GM23338 (cell line): ENCODE measurements at regions not wholly inside any gene's neighbourhood (a gene's known extent, or its start where the extent isn't known, plus 50 kb on each side); places are given as distances from the start of the nearest gene placed in this dataset.

Experiments
- ATAC-seq: fragments of 200-7000 bp; cut with Tn5 transposase; 3 replicates; pipeline ENCODE4 v1.9.1; 2020
- DNase-seq: peaks from one replicate; pipeline ENCODE4 v3.0.0-alpha.2; 2015; ENCODE audit warnings: low spot score
- H2AFZ ChIP-seq: fragments of 200-600 bp; sonication (generic); 2 replicates; pipeline ENCODE4 v1.8.0; 2016; ENCODE audit warnings: antibody characterized with exemption, mild to moderate bottlenecking, moderate library complexity
- H3F3A ChIP-seq: fragments of 200-600 bp; sonication (generic); replicated peaks from 2 replicates; pipeline ENCODE4 v1.8.0; 2017; ENCODE audit warnings: antibody characterized with exemption, mixed run types, low read depth
- H3K27ac ChIP-seq: fragments of 200-600 bp; sonication (generic); 2 replicates; pipeline ENCODE4 v1.6.1; 2016; ENCODE audit warnings: low read depth
- H3K27me3 ChIP-seq: fragments of 200-600 bp; sonication (generic); 2 replicates; pipeline ENCODE4 v1.8.0; 2016; ENCODE audit warnings: mild to moderate bottlenecking, mixed run types, moderate library complexity; ENCODE audit not compliant: insufficient read depth
- H3K36me3 ChIP-seq: fragments of 200-600 bp; sonication (generic); 2 replicates; pipeline ENCODE4 v1.8.0; 2016; ENCODE audit warnings: mild to moderate bottlenecking; ENCODE audit not compliant: insufficient read depth
- H3K4me1 ChIP-seq: fragments of 200-600 bp; sonication (generic); 2 replicates; pipeline ENCODE4 v1.8.0; 2016; ENCODE audit warnings: mild to moderate bottlenecking, moderate library complexity; ENCODE audit not compliant: insufficient read depth
- H3K4me2 ChIP-seq: fragments of 200-600 bp; sonication (generic); 2 replicates; pipeline ENCODE4 v1.7.1; 2017; ENCODE audit warnings: mixed run types
- H3K4me3 ChIP-seq: fragments of 200-600 bp; sonication (generic); 2 replicates; pipeline ENCODE4 v1.6.1; 2016; ENCODE audit warnings: mixed run types
- H3K79me2 ChIP-seq: fragments of 200-600 bp; sonication (generic); replicated peaks from 2 replicates; pipeline ENCODE4 v1.8.0; 2017; ENCODE audit warnings: mild to moderate bottlenecking; ENCODE audit not compliant: insufficient read depth
- H3K9me2 ChIP-seq: fragments of 200-600 bp; sonication (generic); 2 replicates; pipeline ENCODE4 v1.8.0; 2017; ENCODE audit not compliant: insufficient read depth
- H4K20me1 ChIP-seq: fragments of 200-600 bp; sonication (generic); replicated peaks from 2 replicates; pipeline ENCODE4 v1.8.0; 2017; ENCODE audit warnings: mild to moderate bottlenecking; ENCODE audit not compliant: insufficient read depth
- H3K27ac Mint-ChIP-seq: 2 replicates; pipeline ENCODE4 v1.8.0; 2020; ENCODE audit warnings: inconsistent platforms, mild to moderate bottlenecking, moderate library complexity, mixed read lengths
- H3K27me3 Mint-ChIP-seq: 3 replicates; pipeline ENCODE4 v1.8.0; 2022; ENCODE audit warnings: low read depth, mild to moderate bottlenecking, moderate library complexity, mixed read lengths, inconsistent platforms; ENCODE audit not compliant: insufficient read depth, poor library complexity
- H3K36me3 Mint-ChIP-seq: 3 replicates; pipeline ENCODE4 v1.8.0; 2021; ENCODE audit warnings: low read depth, mild to moderate bottlenecking, inconsistent platforms, moderate library complexity, mixed read lengths
- H3K4me1 Mint-ChIP-seq: 3 replicates; pipeline ENCODE4 v1.8.0; 2020; ENCODE audit warnings: mild to moderate bottlenecking, inconsistent platforms, mixed read lengths
- H3K4me3 Mint-ChIP-seq: 3 replicates; pipeline ENCODE4 v1.8.0; 2021; ENCODE audit warnings: moderate library complexity, mild to moderate bottlenecking, inconsistent platforms, mixed read lengths
- H3K9me3 Mint-ChIP-seq: 3 replicates; pipeline ENCODE4 v1.8.0; 2020; ENCODE audit warnings: moderate library complexity, mild to moderate bottlenecking, inconsistent platforms, mixed read lengths
- CREB1 ChIP-seq: fragments of 250-450 bp; sonication (Bioruptor Pico); IDR thresholded peaks from 2 replicates; pipeline ENCODE4 v1.5.0; 2020; ENCODE audit warnings: low read depth, mild to moderate bottlenecking, moderate library complexity
- CTCF ChIP-seq, 2 experiments: fragments of 200-600 bp in 1 of 2; sonication (generic) in 1 of 2; conservative IDR thresholded peaks; 2 replicates each; pipeline versions ENCODE4 v1.5.1 to v1.6.1; 2016 to 2017; ENCODE audit warnings: antibody characterized with exemption in 2 of 2, low read depth in 2 of 2, mild to moderate bottlenecking in 2 of 2, moderate library complexity in 1 of 2
- ETS1 ChIP-seq: IDR thresholded peaks from 2 replicates; pipeline ENCODE4 v1.6.1; 2016; ENCODE audit warnings: antibody characterized with exemption
- EZH2 ChIP-seq: fragments of 200-600 bp; sonication (generic); IDR thresholded peaks from one replicate; pipeline ENCODE4 v1.8.0; 2017; ENCODE audit warnings: antibody characterized with exemption, mild to moderate bottlenecking, low read depth; ENCODE audit not compliant: unreplicated experiment
- EZH2phosphoT487 ChIP-seq: fragments of 200-600 bp; sonication (generic); IDR thresholded peaks from one replicate; pipeline ENCODE4 v1.8.1; 2018; ENCODE audit warnings: antibody characterized with exemption; ENCODE audit not compliant: unreplicated experiment
- JUNB ChIP-seq: IDR thresholded peaks from one replicate; pipeline ENCODE4 v1.6.1; 2016; ENCODE audit warnings: antibody characterized with exemption; ENCODE audit not compliant: unreplicated experiment
- NANOG ChIP-seq: IDR thresholded peaks from 2 replicates; pipeline ENCODE4 v1.6.1; 2016; ENCODE audit warnings: antibody characterized with exemption, borderline replicate concordance
- POLR2AphosphoS5 ChIP-seq: IDR thresholded peaks from 2 replicates; pipeline ENCODE4 v1.6.1; 2016; ENCODE audit warnings: antibody characterized with exemption, low read depth
- REST ChIP-seq: IDR thresholded peaks from one replicate; pipeline ENCODE4 v1.6.1; 2018; ENCODE audit warnings: antibody characterized with exemption; ENCODE audit not compliant: unreplicated experiment
- STAT1 ChIP-seq: IDR thresholded peaks from one replicate; pipeline ENCODE4 v1.6.1; 2016; ENCODE audit warnings: antibody characterized with exemption; ENCODE audit not compliant: unreplicated experiment
- ZNF114 ChIP-seq: fragments of 250-450 bp; sonication (Bioruptor Pico); IDR thresholded peaks from 2 replicates; pipeline ENCODE4 v1.5.0; 2020; ENCODE audit warnings: mild to moderate bottlenecking, moderate library complexity
- ZNF331 ChIP-seq: fragments of 250-450 bp; sonication (Bioruptor Pico); IDR thresholded peaks from 2 replicates; pipeline ENCODE4 v1.5.0; 2020; ENCODE audit warnings: low read depth, mild to moderate bottlenecking, moderate library complexity
- ZNF462 ChIP-seq: fragments of 250-450 bp; sonication (Bioruptor Pico); IDR thresholded peaks from 2 replicates; pipeline ENCODE4 v1.5.0; 2020; ENCODE audit warnings: mild to moderate bottlenecking, moderate library complexity

- H3K9me3 Mint-ChIP-seq: peaks cover 28% of the 10 kb centered on the region; the same call in 2 of the 3 replicates
- no peak for TF ChIP-seq ZNF114 (CRISPR knock-in tag)
- TF ChIP-seq STAT1: no peak
- no peak for TF ChIP-seq EZH2
- no peak for TF ChIP-seq REST
- no peak for TF ChIP-seq EZH2phosphoT487
- no peak for TF ChIP-seq ETS1
- TF ChIP-seq ZNF462 (CRISPR knock-in tag): no peak
- no peak for TF ChIP-seq CTCF (conservative IDR thresholded peaks at IDR 0.05; ENCODE audit: low read depth in 2 of 2)
- no peak for TF ChIP-seq CREB1 (CRISPR knock-in tag)
- TF ChIP-seq NANOG: no peak
- TF ChIP-seq POLR2AphosphoS5: no peak
- no peak for TF ChIP-seq JUNB
- no peak for TF ChIP-seq ZNF331 (CRISPR knock-in tag)
- H3F3A ChIP-seq: no peaks in the 10 kb centered on the region
- peaks cover 6% of the 10 kb centered on the region for H3K27me3 Mint-ChIP-seq
- peaks cover 3% of the 10 kb centered on the region; the same call in 1 of the 2 replicates for H3K9me2 ChIP-seq
- no peak overlapping the region for H2AFZ ChIP-seq
- H3K36me3 Mint-ChIP-seq: peaks cover 26% of the 10 kb centered on the region
- H3K27me3 ChIP-seq: no peaks in the 10 kb centered on the region
- H3K79me2 ChIP-seq: no peaks in the 10 kb centered on the region
- H3K27ac ChIP-seq: no peak overlapping the region
- DNase-seq: no peak
- no peak overlapping the region for H3K27ac Mint-ChIP-seq
- no peaks in the 10 kb centered on the region for H3K36me3 ChIP-seq
- no peaks in the 10 kb centered on the region for H4K20me1 ChIP-seq
- no peak overlapping the region for H3K4me2 ChIP-seq
- H3K4me1 ChIP-seq: no peaks in the 10 kb centered on the region
- ATAC-seq: no peak
- no peak overlapping the region for H3K4me3 ChIP-seq
- H3K4me3 Mint-ChIP-seq: no peak overlapping the region
- peaks cover 5% of the 10 kb centered on the region; the same call in 2 of the 3 replicates for H3K4me1 Mint-ChIP-seq
Observed at GRCh38 chr2:167851876-167852275, 395.5 kb downstream of the STK39 start.
